Smooth muscle cell (in vitro differentiated cells): ENCODE measurements at regions not wholly inside any gene's neighbourhood (a gene's known extent, or its start where the extent isn't known, plus 50 kb on each side); places are given as distances from the start of the nearest gene placed in this dataset.

Experiments
- DNase-seq: peaks from one replicate; lab custom pipeline; 2025; ENCODE audit not compliant: unreplicated experiment; lab: John Stamatoyannopoulos, UW
- H2AFZ ChIP-seq: fragments of 200-600 bp; sonication (generic); 2 replicates; pipeline ENCODE4 v1.6.0; 2016; ENCODE audit warnings: antibody characterized with exemption, low read depth, mild to moderate bottlenecking
- H3F3A ChIP-seq: fragments of 200-600 bp; sonication (generic); 2 replicates; pipeline ENCODE4 v1.6.0; 2017; ENCODE audit warnings: antibody characterized with exemption, low read depth
- H3K27ac ChIP-seq: fragments of 200-600 bp; sonication (generic); 2 replicates; pipeline ENCODE4 v1.5.1; 2016; ENCODE audit warnings: low read depth, mild to moderate bottlenecking
- H3K27me3 ChIP-seq: fragments of 200-600 bp; sonication (generic); 2 replicates; pipeline ENCODE4 v1.6.1; 2016; ENCODE audit warnings: low read depth, mild to moderate bottlenecking
- H3K36me3 ChIP-seq: fragments of 200-600 bp; sonication (generic); 2 replicates; pipeline ENCODE4 v1.5.1; 2016; ENCODE audit warnings: low read depth
- H3K4me1 ChIP-seq: fragments of 200-600 bp; sonication (generic); 2 replicates; pipeline ENCODE4 v1.5.1; 2016; ENCODE audit warnings: low read depth
- H3K4me2 ChIP-seq: fragments of 200-600 bp; sonication (generic); 2 replicates; pipeline ENCODE4 v1.6.0; 2016; ENCODE audit warnings: mild to moderate bottlenecking
- H3K4me3 ChIP-seq: fragments of 200-600 bp; sonication (generic); 2 replicates; pipeline ENCODE4 v1.5.1; 2016; ENCODE audit warnings: mild to moderate bottlenecking
- H3K79me2 ChIP-seq: fragments of 200-600 bp; sonication (generic); 2 replicates; pipeline ENCODE4 v1.6.0; 2016; ENCODE audit warnings: low read depth, mild to moderate bottlenecking
- H3K9ac ChIP-seq: fragments of 200-600 bp; sonication (generic); 2 replicates; pipeline ENCODE4 v1.6.0; 2016; ENCODE audit warnings: low read depth
- H3K9me3 ChIP-seq: fragments of 200-600 bp; sonication (generic); replicated peaks from 2 replicates; pipeline ENCODE4 v1.5.1; 2016; ENCODE audit warnings: low read depth
- H4K20me1 ChIP-seq: fragments of 200-600 bp; sonication (generic); 2 replicates; pipeline ENCODE4 v1.6.0; 2016; ENCODE audit warnings: low read depth
- WGBS: methylation state at CpG from one replicate; pipeline ENCODE4 v1.1.7; 2016; ENCODE audit warnings: low lambda C conversion rate; 5-methylcytosine and 5-hydroxymethylcytosine counted together
- TF ChIP-seq, protein P1 (sequence below): fragments of 200-600 bp; sonication (generic); IDR thresholded peaks from 2 replicates; pipeline ENCODE4 v1.5.1; 2017; ENCODE audit warnings: borderline replicate concordance, mild to moderate bottlenecking, antibody characterized with exemption; ENCODE audit not compliant: insufficient read depth, poor library complexity, severe bottlenecking

- Histone ChIP-seq H3K36me3 (no peaks in the 10 kb centered on the region), H3K4me2 (no peak overlapping the region), H4K20me1 (no peaks in the 10 kb centered on the region), H3K9me3 (no peaks in the 10 kb centered on the region), H3K4me1 (no peaks in the 10 kb centered on the region), H3K4me3 (no peak overlapping the region), H3K9ac (no peak overlapping the region), H3F3A (no peaks in the 10 kb centered on the region), H3K79me2 (no peaks in the 10 kb centered on the region), H3K27ac (no peak overlapping the region), H2AFZ (no peak overlapping the region), H3K27me3 (no peaks in the 10 kb centered on the region)
- 100% methylated on average over 1 of the region's 1 CpG for whole genome bisulfite sequencing
- DNase-seq: no peak
- TF ChIP-seq, protein P1, sequence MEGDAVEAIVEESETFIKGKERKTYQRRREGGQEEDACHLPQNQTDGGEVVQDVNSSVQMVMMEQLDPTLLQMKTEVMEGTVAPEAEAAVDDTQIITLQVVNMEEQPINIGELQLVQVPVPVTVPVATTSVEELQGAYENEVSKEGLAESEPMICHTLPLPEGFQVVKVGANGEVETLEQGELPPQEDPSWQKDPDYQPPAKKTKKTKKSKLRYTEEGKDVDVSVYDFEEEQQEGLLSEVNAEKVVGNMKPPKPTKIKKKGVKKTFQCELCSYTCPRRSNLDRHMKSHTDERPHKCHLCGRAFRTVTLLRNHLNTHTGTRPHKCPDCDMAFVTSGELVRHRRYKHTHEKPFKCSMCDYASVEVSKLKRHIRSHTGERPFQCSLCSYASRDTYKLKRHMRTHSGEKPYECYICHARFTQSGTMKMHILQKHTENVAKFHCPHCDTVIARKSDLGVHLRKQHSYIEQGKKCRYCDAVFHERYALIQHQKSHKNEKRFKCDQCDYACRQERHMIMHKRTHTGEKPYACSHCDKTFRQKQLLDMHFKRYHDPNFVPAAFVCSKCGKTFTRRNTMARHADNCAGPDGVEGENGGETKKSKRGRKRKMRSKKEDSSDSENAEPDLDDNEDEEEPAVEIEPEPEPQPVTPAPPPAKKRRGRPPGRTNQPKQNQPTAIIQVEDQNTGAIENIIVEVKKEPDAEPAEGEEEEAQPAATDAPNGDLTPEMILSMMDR: no peak
Observed at GRCh38 chr4:159684061-159684460, 581.2 kb downstream of the RAPGEF2 start.

DNA sequence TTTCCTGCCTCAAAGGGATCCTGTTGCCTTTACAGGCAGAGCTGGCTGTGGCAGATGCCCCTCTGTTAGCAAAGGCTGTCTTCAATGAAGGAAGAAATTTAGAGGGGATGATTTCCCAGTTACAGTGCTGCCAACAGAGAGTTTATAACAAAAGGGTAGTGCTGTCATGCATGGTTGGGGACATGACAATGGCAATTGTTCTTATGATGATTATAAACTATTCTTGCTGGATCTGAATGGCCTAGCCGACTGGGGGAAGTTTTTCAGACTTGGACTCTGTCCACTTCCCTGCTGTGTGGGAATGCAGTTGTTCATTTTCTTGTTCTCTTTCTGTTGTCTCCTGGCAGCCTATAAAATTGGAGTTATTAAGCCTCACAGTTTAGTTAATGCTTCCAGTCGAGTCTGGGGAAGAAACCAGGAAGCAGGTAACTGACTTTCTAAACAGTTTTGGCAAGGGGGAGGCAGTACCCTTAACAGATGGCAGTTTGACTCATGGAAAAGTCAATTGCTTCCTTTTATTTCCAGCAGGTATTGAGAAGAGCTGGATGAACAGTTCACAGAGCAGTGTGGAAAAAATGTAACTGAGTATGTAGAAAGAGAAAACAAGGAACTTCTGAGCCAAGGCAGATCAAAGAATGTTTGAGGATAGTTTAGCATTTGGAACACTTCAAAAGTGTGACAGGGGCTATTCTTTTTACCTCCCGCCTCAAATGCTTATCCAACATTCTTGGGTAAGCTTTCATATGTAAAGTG, 582.6 kb downstream of the RAPGEF2 start:
- no peak overlapping the region for H3K4me2 ChIP-seq
- no peaks in the 10 kb centered on the region for H3K79me2 ChIP-seq
- H3K27ac ChIP-seq: no peak overlapping the region
- H3K4me1 ChIP-seq: no peaks in the 10 kb centered on the region
- H4K20me1 ChIP-seq: no peaks in the 10 kb centered on the region
- no peaks in the 10 kb centered on the region for H3K27me3 ChIP-seq
- no peaks in the 10 kb centered on the region for H3K9me3 ChIP-seq
- no peak overlapping the region for H3K4me3 ChIP-seq
- TF ChIP-seq, protein P1: no peak
- H3F3A ChIP-seq: no peaks in the 10 kb centered on the region
- no peaks in the 10 kb centered on the region for H3K36me3 ChIP-seq
- WGBS: 65% methylated on average over 3 of the region's 3 CpGs
- no peak overlapping the region for H2AFZ ChIP-seq
- DNase-seq: no peak
- no peak overlapping the region for H3K9ac ChIP-seq

DNA sequence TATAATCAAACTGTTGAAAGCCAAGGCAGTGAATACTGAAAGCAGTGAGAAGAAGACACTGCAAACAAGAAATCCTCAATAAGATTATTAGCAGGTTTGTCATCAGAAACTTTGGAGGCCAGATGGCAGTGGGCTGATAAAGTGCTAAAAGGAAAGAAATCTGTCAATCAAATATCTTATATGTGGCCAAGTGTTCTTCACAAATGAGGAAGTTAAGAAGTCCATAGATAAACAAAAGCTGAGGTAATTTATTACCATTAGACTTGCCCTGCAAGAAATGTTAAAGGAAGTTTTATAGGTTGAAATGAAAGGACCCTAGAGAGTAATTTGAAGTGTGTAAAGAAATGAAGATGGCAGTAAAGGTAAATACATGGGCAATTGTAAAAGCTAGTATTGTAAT, 586.6 kb downstream of the RAPGEF2 start:
- Histone ChIP-seq H3K27ac (no peak overlapping the region), H3F3A (no peaks in the 10 kb centered on the region), H3K9me3 (no peaks in the 10 kb centered on the region), H3K27me3 (no peaks in the 10 kb centered on the region), H4K20me1 (no peaks in the 10 kb centered on the region), H3K9ac (no peak overlapping the region), H3K4me1 (no peaks in the 10 kb centered on the region), H3K4me3 (no peak overlapping the region), H3K4me2 (no peak overlapping the region), H2AFZ (no peak overlapping the region), H3K79me2 (no peaks in the 10 kb centered on the region), H3K36me3 (no peaks in the 10 kb centered on the region)
- TF ChIP-seq, protein P1: no peak
- no peak for DNase-seq
